Neural cell (in vitro differentiated cells): ENCODE measurements at regions not wholly inside any gene's neighbourhood (a gene's known extent, or its start where the extent isn't known, plus 50 kb on each side); places are given as distances from the start of the nearest gene placed in this dataset.

Source experiments
- H2AFZ ChIP-seq: fragments of 200-600, 300-800 bp; sonication (generic), shearing (Covaris generic); 2 replicates; pipeline ENCODE4 v1.6.0; 2014; ENCODE audit warnings: low read depth, mild to moderate bottlenecking, antibody characterized with exemption, low read length, moderate library complexity
- H3F3A ChIP-seq: fragments of 200-600 bp; shearing (Covaris generic); 2 replicates; pipeline ENCODE4 v1.6.1; 2016; ENCODE audit warnings: mild to moderate bottlenecking, moderate library complexity, mixed read lengths, antibody characterized with exemption, low read length; ENCODE audit not compliant: insufficient read depth, poor library complexity, severe bottlenecking
- H3K27ac ChIP-seq: fragments of 200-600, 300-800 bp; sonication (generic), shearing (Covaris generic); 2 replicates; pipeline ENCODE4 v1.5.1; 2014; ENCODE audit warnings: mild to moderate bottlenecking, low read length, moderate library complexity
- H3K27me3 ChIP-seq: fragments of 300-800, 200-600 bp; sonication (generic), shearing (Covaris generic); 2 replicates; pipeline ENCODE4 v1.6.0; 2014; ENCODE audit warnings: mild to moderate bottlenecking, low read depth, low read length, moderate library complexity; ENCODE audit not compliant: insufficient read depth
- H3K36me3 ChIP-seq: fragments of 300-800, 200-600 bp; sonication (generic), shearing (Covaris generic); 2 replicates; pipeline ENCODE4 v1.5.1; 2014; ENCODE audit warnings: mild to moderate bottlenecking, antibody characterized with exemption, low read length, moderate library complexity; ENCODE audit not compliant: insufficient read depth
- H3K4me2 ChIP-seq: fragments of 300-800, 200-600 bp; sonication (generic), shearing (Covaris generic); 2 replicates; pipeline ENCODE4 v1.6.0; 2014; ENCODE audit warnings: mild to moderate bottlenecking, low read length
- H3K4me3 ChIP-seq: fragments of 300-800, 200-600 bp; sonication (generic), shearing (Covaris generic); 2 replicates; pipeline ENCODE4 v1.5.1; 2014; ENCODE audit warnings: mild to moderate bottlenecking, low read length, moderate library complexity
- H3K79me2 ChIP-seq: fragments of 200-600 bp; shearing (Covaris generic); replicated peaks from 2 replicates; pipeline ENCODE4 v1.6.0; 2014; ENCODE audit warnings: mild to moderate bottlenecking, low read length, moderate library complexity; ENCODE audit not compliant: insufficient read depth
- H3K9ac ChIP-seq: fragments of 300-800, 200-600 bp; sonication (generic), shearing (Covaris generic); 2 replicates; pipeline ENCODE4 v1.6.1; 2016; ENCODE audit warnings: mild to moderate bottlenecking, low read length, mixed read lengths
- H3K9me2 ChIP-seq: fragments of 200-600 bp; shearing (Covaris generic); 2 replicates; pipeline ENCODE4 v1.6.1; 2016; ENCODE audit warnings: mild to moderate bottlenecking, low read length, mixed read lengths; ENCODE audit not compliant: insufficient read depth
- H3K9me3 ChIP-seq: fragments of 200-600, 300-800 bp; sonication (generic), shearing (Covaris generic); 2 replicates; pipeline ENCODE4 v1.6.1; 2016; ENCODE audit warnings: mild to moderate bottlenecking, mixed run types, low read length, moderate library complexity, mixed read lengths
- H4K20me1 ChIP-seq: fragments of 200-600 bp; shearing (Covaris generic); 2 replicates; pipeline ENCODE4 v1.6.1; 2016; ENCODE audit warnings: mild to moderate bottlenecking, mixed run types; ENCODE audit not compliant: insufficient read depth
- CTCF ChIP-seq: fragments of 450-650 bp; IDR thresholded peaks from 2 replicates; pipeline ENCODE4 v1.5.1; 2014; ENCODE audit warnings: antibody characterized with exemption, mild to moderate bottlenecking, moderate library complexity; ENCODE audit not compliant: poor library complexity, severe bottlenecking
- EP300 ChIP-seq: fragments of 450-650 bp; conservative IDR thresholded peaks from 2 replicates; pipeline ENCODE4 v1.6.1; 2014; ENCODE audit warnings: antibody characterized with exemption, mild to moderate bottlenecking, moderate library complexity; ENCODE audit not compliant: poor library complexity, severe bottlenecking
- EZH2 ChIP-seq: fragments of 200-600, 300-800 bp; shearing (Covaris generic), sonication (generic); IDR thresholded peaks from 2 replicates; pipeline ENCODE4 v1.6.1; 2014; ENCODE audit warnings: antibody characterized with exemption, low read length, borderline replicate concordance, mild to moderate bottlenecking; ENCODE audit not compliant: insufficient read depth, poor library complexity, severe bottlenecking
- MXI1 ChIP-seq: fragments of 450-650 bp; conservative IDR thresholded peaks from 2 replicates; pipeline ENCODE4 v1.6.1; 2014; ENCODE audit warnings: antibody characterized with exemption, mild to moderate bottlenecking; ENCODE audit not compliant: poor library complexity, severe bottlenecking
- POLR2AphosphoS5 ChIP-seq: IDR thresholded peaks from 2 replicates; pipeline ENCODE4 v1.6.1; 2012
- RAD21 ChIP-seq: fragments of 450-650 bp; conservative IDR thresholded peaks from 2 replicates; pipeline ENCODE4 v1.6.1; 2014; ENCODE audit warnings: antibody characterized with exemption, mild to moderate bottlenecking, moderate library complexity
- REST ChIP-seq: IDR thresholded peaks from 2 replicates; pipeline ENCODE4 v1.6.1; 2012; ENCODE audit warnings: borderline replicate concordance
- SMC3 ChIP-seq: fragments of 450-650 bp; conservative IDR thresholded peaks from 2 replicates; pipeline ENCODE4 v1.6.1; 2014; ENCODE audit warnings: antibody characterized with exemption, mild to moderate bottlenecking, moderate library complexity; ENCODE audit not compliant: poor library complexity
- TAF1 ChIP-seq: IDR thresholded peaks from 2 replicates; pipeline ENCODE4 v1.6.1; 2012; ENCODE audit warnings: low read depth

- TF ChIP-seq EZH2 (no peak), TAF1 (no peak), POLR2AphosphoS5 (no peak), RAD21 (no peak), EP300 (no peak), MXI1 (no peak), REST (no peak), CTCF (no peak), SMC3 (no peak)
- H3K9me3 ChIP-seq: no peaks in the 10 kb centered on the region
- H3F3A ChIP-seq: no peaks in the 10 kb centered on the region
- H4K20me1 ChIP-seq: no peaks in the 10 kb centered on the region
- no peaks in the 10 kb centered on the region for H3K27me3 ChIP-seq
- no peaks in the 10 kb centered on the region for H3K9me2 ChIP-seq
- no peak overlapping the region for H3K27ac ChIP-seq
- H3K4me2 ChIP-seq: no peak overlapping the region
- no peak overlapping the region for H2AFZ ChIP-seq
- H3K4me3 ChIP-seq: no peak overlapping the region
- H3K9ac ChIP-seq: no peak overlapping the region
- H3K79me2 ChIP-seq: no peaks in the 10 kb centered on the region
- H3K36me3 ChIP-seq: no peaks in the 10 kb centered on the region
Measured at GRCh38 chr2:212773808-212774339, 235.3 kb upstream of the ERBB4 start.

GRCh38 chr2:212770240-212770639 is 231.6 kb upstream of the ERBB4 start:
- Histone ChIP-seq H3K9me2 (no peaks in the 10 kb centered on the region), H3K27me3 (no peaks in the 10 kb centered on the region), H3K9ac (no peak overlapping the region), H3K79me2 (no peaks in the 10 kb centered on the region), H3K36me3 (no peaks in the 10 kb centered on the region), H3F3A (no peaks in the 10 kb centered on the region), H3K9me3 (no peaks in the 10 kb centered on the region), H4K20me1 (no peaks in the 10 kb centered on the region), H3K27ac (no peak overlapping the region), H3K4me3 (no peak overlapping the region), H2AFZ (no peak overlapping the region), H3K4me2 (no peak overlapping the region)
- no peak for TF ChIP-seq TAF1
- TF ChIP-seq MXI1: no peak
- TF ChIP-seq CTCF: no peak
- no peak for TF ChIP-seq SMC3
- no peak for TF ChIP-seq EZH2
- no peak for TF ChIP-seq REST
- TF ChIP-seq POLR2AphosphoS5: no peak
- no peak for TF ChIP-seq EP300
- TF ChIP-seq RAD21: no peak
